IMR-90 (cell line): ENCODE measurements at regions not wholly inside any gene's neighbourhood (a gene's known extent, or its start where the extent isn't known, plus 50 kb on each side); places are given as distances from the start of the nearest gene placed in this dataset.

ENCODE experiments used
- ATAC-seq: fragments of 200-7000 bp; cut with Tn5 transposase; 2 replicates; pipeline ENCODE4 v1.9.1; 2020; ENCODE audit warnings: low read depth, mild to moderate bottlenecking, moderate library complexity
- BruUV-seq: library from RNA; stranded (reverse); fragments of 400-500 nt; replicated peaks from 2 replicates; lab custom pipeline; 2021; lab: Mats Ljungman, UMichigan
- CTCF ChIA-PET: fragments of 300-600 bp; formaldehyde crosslinking; extraction: SDS; loops from one replicate; lab custom pipeline; 2021; ENCODE audit warnings: antibody characterized with exemption; lab: Yijun Ruan, JAX
- POLR2A ChIA-PET: fragments of 300-600 bp; sonication (Branson Sonifier 250); formaldehyde crosslinking; loops from one replicate; lab custom pipeline; 2022; ENCODE audit warnings: antibody characterized with exemption; ENCODE audit not compliant: unreplicated experiment; lab: Charles Lee
- DNase-seq: peaks from one replicate; pipeline ENCODE4 v3.0.0; 2013
- H2AFZ ChIP-seq: replicated peaks from 2 replicates; pipeline ENCODE3; 2013; ENCODE audit warnings: low read length, mild to moderate bottlenecking; ENCODE audit not compliant: poor library complexity
- H2AK5ac ChIP-seq: 2 replicates; pipeline ENCODE4 v1.6.1; 2013; ENCODE audit warnings: low read depth, low read length, inconsistent platforms
- H2AK9ac ChIP-seq: replicated peaks from 2 replicates; pipeline ENCODE3; 2013; ENCODE audit warnings: mild to moderate bottlenecking, low read depth, low read length, moderate library complexity; ENCODE audit not compliant: poor library complexity
- H2BK120ac ChIP-seq: 2 replicates; pipeline ENCODE4 v1.6.1; 2013; ENCODE audit warnings: low read depth, low read length, inconsistent platforms
- H2BK15ac ChIP-seq: 3 replicates; pipeline ENCODE4 v1.6.1; 2013; ENCODE audit warnings: low read depth, low read length, inconsistent platforms
- H2BK20ac ChIP-seq: 2 replicates; pipeline ENCODE4 v1.6.1; 2013; ENCODE audit warnings: low read depth, mild to moderate bottlenecking, inconsistent platforms, low read length, moderate library complexity
- H2BK5ac ChIP-seq: 2 replicates; pipeline ENCODE4 v1.6.1; 2013; ENCODE audit warnings: mild to moderate bottlenecking, low read depth, low read length, inconsistent platforms; ENCODE audit not compliant: poor library complexity, severe bottlenecking
- H3K14ac ChIP-seq: replicated peaks from 2 replicates; pipeline ENCODE4 v1.6.1; 2013; ENCODE audit warnings: low read depth, low read length, inconsistent platforms
- H3K18ac ChIP-seq: 2 replicates; pipeline ENCODE4 v1.6.1; 2013; ENCODE audit warnings: low read depth, low read length, control low read depth
- H3K23ac ChIP-seq: 2 replicates; pipeline ENCODE4 v1.6.1; 2013; ENCODE audit warnings: low read depth, low read length, inconsistent platforms
- H3K27ac ChIP-seq: 2 replicates; pipeline ENCODE4 v1.5.1; 2013; ENCODE audit warnings: mild to moderate bottlenecking, control low read depth, low read length; ENCODE audit not compliant: insufficient read depth
- H3K27me3 ChIP-seq: 2 replicates; pipeline ENCODE4 v1.6.1; 2013; ENCODE audit warnings: low read length; ENCODE audit not compliant: control insufficient read depth, insufficient read depth
- H3K36me3 ChIP-seq: 2 replicates; pipeline ENCODE4 v1.6.1; 2013; ENCODE audit warnings: low read length, mixed read lengths; ENCODE audit not compliant: control insufficient read depth, insufficient read depth
- H3K4ac ChIP-seq: 2 replicates; pipeline ENCODE4 v1.6.1; 2013; ENCODE audit warnings: low read depth, low read length, inconsistent platforms
- H3K4me1 ChIP-seq: 2 replicates; pipeline ENCODE4 v1.6.1; 2013; ENCODE audit warnings: low read length, mixed read lengths; ENCODE audit not compliant: control insufficient read depth, insufficient read depth
- H3K4me2 ChIP-seq: 2 replicates; pipeline ENCODE4 v1.6.1; 2013; ENCODE audit warnings: low read depth, mild to moderate bottlenecking, control low read depth, low read length, moderate library complexity
- H3K4me3 ChIP-seq: 2 replicates; pipeline ENCODE4 v1.5.1; 2013; ENCODE audit warnings: low read depth, mild to moderate bottlenecking, control low read depth, low read length, moderate library complexity; ENCODE audit not compliant: insufficient read depth
- H3K56ac ChIP-seq: 2 replicates; pipeline ENCODE4 v1.6.1; 2013; ENCODE audit warnings: low read length, inconsistent platforms; ENCODE audit not compliant: insufficient read depth; ENCODE audit errors: extremely low read depth
- H3K79me1 ChIP-seq, 2 experiments: 2 replicates each; pipeline ENCODE4 v1.6.1; 2013; ENCODE audit warnings: low read length in 2 of 2, inconsistent platforms in 1 of 2, low read depth in 1 of 2
- H3K9ac ChIP-seq: 2 replicates; pipeline ENCODE4 v1.6.1; 2013; ENCODE audit warnings: low read depth, low read length, control low read depth
- H3K9me1 ChIP-seq: 2 replicates; pipeline ENCODE4 v1.6.1; 2013; ENCODE audit warnings: low read length, inconsistent platforms; ENCODE audit not compliant: insufficient read depth
- H3K9me3 ChIP-seq: 2 replicates; pipeline ENCODE4 v1.6.1; 2013; ENCODE audit warnings: low read length; ENCODE audit not compliant: control insufficient read depth, insufficient read depth
- H4K20me1 ChIP-seq: 2 replicates; pipeline ENCODE4 v1.6.1; 2013; ENCODE audit warnings: low read length, inconsistent platforms; ENCODE audit not compliant: insufficient read depth
- H4K5ac ChIP-seq: 2 replicates; pipeline ENCODE4 v1.6.1; 2013; ENCODE audit warnings: mild to moderate bottlenecking, low read depth, low read length, control low read depth
- H4K8ac ChIP-seq, 2 experiments: 2 replicates each; pipeline ENCODE4 v1.6.1; 2013; ENCODE audit warnings: low read depth in 2 of 2, low read length in 2 of 2, control low read depth in 1 of 2, inconsistent platforms in 1 of 2
- H4K91ac ChIP-seq: 2 replicates; pipeline ENCODE4 v1.6.1; 2013; ENCODE audit warnings: low read depth, low read length, inconsistent platforms; ENCODE audit not compliant: insufficient read depth
- CHD1 ChIP-seq: IDR thresholded peaks from 2 replicates; pipeline ENCODE4 v1.6.1; 2012; ENCODE audit warnings: low read depth, low read length, improper control_type of control experiment
- MAFK ChIP-seq: IDR thresholded peaks from 2 replicates; pipeline ENCODE4 v1.6.1; 2012; ENCODE audit warnings: low read depth, low read length, improper control_type of control experiment
- MAZ ChIP-seq: IDR thresholded peaks from 2 replicates; pipeline ENCODE4 v1.6.1; 2012; ENCODE audit warnings: low read depth, mild to moderate bottlenecking, low read length, improper control_type of control experiment, moderate library complexity, borderline replicate concordance
- NFE2L2 ChIP-seq: fragments of 150-350 bp; IDR thresholded peaks from 2 replicates; pipeline ENCODE4 v1.6.1; 2016; ENCODE audit warnings: low read depth, mild to moderate bottlenecking, low read length
- POLR2A ChIP-seq: IDR thresholded peaks from 2 replicates; pipeline ENCODE4 v1.6.1; 2012; ENCODE audit warnings: mild to moderate bottlenecking, low read depth, low read length
- RAD21 ChIP-seq: IDR thresholded peaks from 2 replicates; pipeline ENCODE4 v1.6.1; 2012; ENCODE audit warnings: low read length, improper control_type of control experiment
- RFX5 ChIP-seq: IDR thresholded peaks from 2 replicates; pipeline ENCODE4 v1.8.0; 2012; ENCODE audit warnings: low read depth, mild to moderate bottlenecking, low read length, moderate library complexity
- SMC3 ChIP-seq: fragments of 150-350 bp; IDR thresholded peaks from 2 replicates; pipeline ENCODE4 v1.6.1; 2016; ENCODE audit warnings: low read depth, mild to moderate bottlenecking, antibody characterized with exemption, low read length, moderate library complexity
- WGBS, 2 experiments: methylation state at CpG; one replicate each; pipeline versions ENCODE4 v1.1.5 to v1.1.7; 2013; ENCODE audit warnings: missing lambda C conversion rate in 2 of 2; ENCODE audit not compliant: insufficient read length in 1 of 2; ENCODE audit errors: extremely low coverage in 2 of 2; 5-methylcytosine and 5-hydroxymethylcytosine counted together
- dilution Hi-C: fragments of 300-500 bp; cut with HindIII; formaldehyde crosslinking; loops from one replicate; pipeline ENCODE4 v1.14.3; 2018; ENCODE audit warnings: low sequenced_read_pairs; ENCODE audit not compliant: unreplicated experiment
- in situ Hi-C: fragments of 300-500 bp; cut with MboI; formaldehyde crosslinking; loops from 3 replicates; pipeline ENCODE4 v1.14.3; 2019; ENCODE audit warnings: low sequenced_read_pairs, inconsistent platforms, mixed read lengths
- intact Hi-C: fragments of 100-400 bp; cut with micrococcal nuclease; formaldehyde crosslinking; loops from 2 replicates; pipeline ENCODE4 v1.10.0; 2022

- no peak overlapping the region for H2BK5ac ChIP-seq
- H2AK9ac ChIP-seq = no peak overlapping the region
- no peak for ATAC-seq
- no peak overlapping the region for H3K18ac ChIP-seq
- no peak for TF ChIP-seq CHD1
- TF ChIP-seq MAFK = no peak
- no peak for TF ChIP-seq MAZ
- TF ChIP-seq POLR2A = no peak
- TF ChIP-seq RFX5 = no peak
- no peak for TF ChIP-seq NFE2L2
- no peak for TF ChIP-seq RAD21
- TF ChIP-seq SMC3 = no peak
- H2BK15ac ChIP-seq = no peak overlapping the region
- no peaks in the 10 kb centered on the region for H3K36me3 ChIP-seq
- H2AFZ ChIP-seq = no peak overlapping the region
- H4K5ac ChIP-seq = no peak overlapping the region
- H2BK20ac ChIP-seq = no peak overlapping the region
- no peak overlapping the region for H4K91ac ChIP-seq
- in situ Hi-C loops = no loop called here
- intact Hi-C loops = loop anchor here (10.0 kb wide), 1 partner anchor 157 kb away; no protein-coding TSS in a partner anchor
- BruUV-seq = no TSS peak
- H3K23ac ChIP-seq = no peak overlapping the region
- no peak overlapping the region for H2BK120ac ChIP-seq
- DNase-seq = no peak
- H3K9me3 ChIP-seq = no peaks in the 10 kb centered on the region
- ChIA-PET CTCF (no interaction called here), POLR2A (no interaction called here)
- no peak overlapping the region for H3K9ac ChIP-seq
- no peak overlapping the region for H3K4me3 ChIP-seq
- H3K9me1 ChIP-seq = peaks cover 1% of the 10 kb centered on the region; the same call in 1 of the 2 replicates
- WGBS, 2 experiments = no CpG with 5 or more reads among the region's 1 CpG
- no peak overlapping the region for H3K27ac ChIP-seq
- no peak overlapping the region for H2AK5ac ChIP-seq
- H3K56ac ChIP-seq = no peak overlapping the region
- H3K79me1 ChIP-seq = no peaks in the 10 kb centered on the region
- H3K14ac ChIP-seq = no peak overlapping the region
- H3K27me3 ChIP-seq = no peaks in the 10 kb centered on the region
- no peak overlapping the region for H4K8ac ChIP-seq
- H4K20me1 ChIP-seq = no peaks in the 10 kb centered on the region
- dilution Hi-C loops = no loop called here
- peaks cover 3% of the 10 kb centered on the region; the same call in 1 of the 2 replicates for H3K4me1 ChIP-seq
- H3K4me2 ChIP-seq = no peak overlapping the region
- no peak overlapping the region for H3K4ac ChIP-seq
Observed at GRCh38 chr21:28221984-28222383, 770.7 kb downstream of the LTN1 start.
